NK-92 (cell line): ENCODE measurements at regions not wholly inside any gene's neighbourhood (a gene's known extent, or its start where the extent isn't known, plus 50 kb on each side); places are given as distances from the start of the nearest gene placed in this dataset.

Experiments
- DNase-seq: peaks from one replicate; lab custom pipeline; 2025; ENCODE audit not compliant: unreplicated experiment; lab: John Stamatoyannopoulos, UW

DNA sequence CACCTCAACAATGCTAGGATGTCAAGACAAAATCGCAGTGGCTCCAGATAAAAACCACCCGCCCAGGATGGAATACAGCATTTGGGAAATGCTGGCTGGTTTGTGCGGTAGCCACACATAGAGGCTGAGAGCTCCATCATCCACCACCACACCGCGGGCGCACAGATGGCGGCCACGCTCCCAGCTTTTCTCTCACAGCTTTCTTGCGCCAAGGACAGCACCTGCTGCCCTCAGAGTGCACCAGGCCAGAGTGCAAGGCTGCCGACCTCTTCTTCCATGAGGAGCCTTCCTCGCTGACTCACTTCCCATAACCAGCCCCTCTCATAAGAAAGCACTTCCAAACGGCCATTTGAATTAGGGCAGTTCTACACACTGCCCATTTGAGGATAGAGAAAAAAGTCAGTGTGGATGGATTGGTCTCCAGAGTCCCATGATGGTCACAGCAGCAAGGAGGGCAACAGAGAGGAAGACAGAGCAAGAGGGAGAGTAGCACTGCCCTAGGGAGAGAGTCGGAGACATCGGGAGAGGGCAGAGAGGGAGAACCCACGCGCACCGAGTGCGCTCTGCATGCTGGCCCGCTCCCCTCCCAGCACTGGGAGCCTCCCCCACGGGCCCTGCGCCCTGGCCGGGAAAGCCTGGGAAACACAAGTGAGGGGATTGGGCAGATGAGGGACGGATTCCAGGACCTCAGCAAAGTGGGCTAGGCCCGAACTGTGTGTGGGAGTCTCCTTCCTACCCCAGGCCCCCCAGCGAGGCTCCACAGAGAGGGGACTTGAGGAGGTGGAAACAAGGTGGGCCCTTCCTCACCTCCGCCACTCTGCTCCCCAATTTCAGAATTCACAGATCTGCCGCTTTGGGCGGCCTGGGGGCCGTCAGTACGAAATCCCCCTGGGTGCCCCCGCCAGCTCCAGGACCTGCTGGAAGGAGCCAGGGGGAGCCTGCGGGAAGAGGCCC is 156.9 kb downstream of the USP12 start:
- DNase-seq: no peak

DNA sequence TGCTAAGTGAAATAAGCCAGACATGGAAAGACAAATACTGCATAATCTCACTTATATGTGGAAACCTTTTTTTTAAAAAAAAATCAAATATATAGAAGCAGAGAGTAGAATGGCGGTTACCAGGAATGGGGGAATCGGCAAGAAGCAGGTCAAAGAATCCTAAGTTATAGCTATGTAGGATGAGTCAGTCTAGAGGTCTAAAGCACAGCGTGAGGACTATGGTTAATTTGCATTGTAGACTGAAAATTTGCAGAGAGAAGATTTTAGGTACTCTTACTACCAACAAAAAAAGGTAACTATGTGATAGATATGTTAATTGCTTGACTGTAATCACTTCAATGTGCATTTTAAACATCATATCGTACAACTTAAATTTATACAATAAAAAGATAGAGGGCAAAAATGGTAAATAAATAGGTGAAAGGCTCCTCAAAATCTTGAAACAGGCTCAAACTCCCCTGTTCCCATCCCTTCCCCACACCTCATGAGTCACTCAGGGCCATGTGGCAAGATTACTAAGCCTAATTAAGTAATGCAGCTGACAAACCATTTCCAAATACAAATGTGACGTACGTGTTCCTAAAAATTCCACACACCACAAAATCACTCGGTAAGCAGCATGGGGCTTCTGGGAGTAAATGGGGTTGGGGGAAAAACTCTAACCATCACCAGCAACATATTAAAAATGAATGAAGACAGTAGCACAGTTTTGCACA is 159.0 kb downstream of the USP12 start:
- no peak for DNase-seq

DNA sequence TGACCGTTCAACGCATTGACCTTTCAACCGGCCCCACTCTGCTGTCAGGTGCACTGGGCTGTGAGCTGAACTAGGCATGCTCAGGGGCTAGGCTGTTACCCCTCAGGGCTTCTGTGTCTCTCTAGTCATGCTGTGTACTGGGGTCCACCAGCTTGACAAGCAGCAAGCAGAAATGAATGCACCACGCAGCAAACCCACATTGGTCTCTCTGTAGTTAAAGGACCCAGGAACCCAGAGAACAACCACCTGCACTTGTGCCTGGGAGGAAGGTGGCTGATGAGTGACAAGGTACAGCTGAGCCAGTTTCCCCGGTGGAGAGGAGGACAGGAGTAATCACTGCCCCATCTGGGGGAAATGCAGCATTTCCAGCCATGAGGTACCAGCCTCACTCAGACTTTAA is 159.9 kb downstream of the USP12 start:
- no peak for DNase-seq

DNA sequence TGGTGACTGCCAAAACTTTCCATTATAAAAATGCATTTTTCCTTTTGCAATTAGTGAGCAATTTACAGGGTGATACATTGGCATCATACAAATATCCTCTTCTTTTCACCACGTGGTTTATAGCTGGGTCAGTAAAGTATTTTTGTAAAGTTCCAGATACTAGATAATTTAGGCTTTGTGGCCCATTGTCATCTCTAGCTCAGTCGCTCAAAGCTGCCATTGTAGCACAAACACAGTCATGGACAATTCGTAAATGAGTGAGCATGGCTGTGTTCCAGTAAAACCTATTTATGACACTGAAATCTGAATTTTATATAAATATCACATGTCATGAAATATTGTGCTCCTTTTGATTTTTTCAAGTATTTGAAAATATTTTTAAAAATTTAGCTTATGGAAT is 162.9 kb downstream of the USP12 start:
- DNase-seq: no peak

DNA sequence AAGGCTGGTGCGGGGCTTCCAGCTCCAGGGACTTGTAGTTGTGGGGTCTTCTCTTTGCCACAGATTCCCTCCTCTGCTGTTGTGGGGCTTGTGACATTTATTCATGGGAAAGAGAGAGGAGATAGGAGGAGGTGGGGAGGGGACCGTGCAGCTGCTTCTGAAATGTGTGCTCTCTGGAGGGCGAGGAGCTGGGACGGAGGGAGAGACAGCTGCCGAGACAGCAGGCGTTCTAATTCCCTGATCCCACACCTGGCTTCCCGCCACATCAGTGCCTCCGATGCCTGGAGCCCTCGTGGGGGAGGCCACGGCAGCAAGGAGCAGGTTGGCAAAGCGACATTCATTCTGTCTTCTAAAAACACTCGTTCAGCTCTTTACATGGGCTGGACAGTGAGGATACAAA is 164.4 kb downstream of the USP12 start:
- DNase-seq: no peak

DNA sequence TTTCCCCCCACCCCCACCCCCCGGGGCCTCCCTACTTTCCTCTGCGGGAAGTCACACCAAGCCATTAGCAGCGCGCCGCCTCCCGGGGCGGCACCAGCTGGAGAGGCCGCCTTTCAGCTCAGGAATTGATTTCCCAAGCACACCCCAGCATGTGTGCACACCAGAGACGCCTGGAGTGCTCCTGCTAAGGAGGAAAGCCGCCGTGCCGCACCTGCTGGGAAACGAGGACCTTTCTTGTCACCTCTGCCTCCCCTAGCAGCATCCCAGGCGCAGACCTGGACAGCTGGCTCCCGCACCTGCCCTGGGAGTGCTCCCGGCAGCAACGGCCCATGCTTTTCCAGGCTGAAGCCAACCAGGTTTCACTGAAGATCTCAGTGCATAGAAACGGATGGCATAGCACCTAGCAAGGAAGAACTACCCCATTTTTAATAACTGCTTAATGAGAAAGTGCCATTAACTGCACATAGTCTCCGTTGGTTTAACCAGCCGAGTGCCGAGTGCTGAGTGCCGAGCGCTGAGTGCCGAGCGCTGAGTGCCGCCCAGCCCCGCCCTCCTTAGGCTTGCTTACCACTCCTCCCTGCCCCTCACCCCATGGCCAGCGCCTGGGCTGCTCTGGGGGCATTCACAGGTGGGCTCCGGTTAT is 165.0 kb downstream of the USP12 start:
- no peak for DNase-seq

DNA sequence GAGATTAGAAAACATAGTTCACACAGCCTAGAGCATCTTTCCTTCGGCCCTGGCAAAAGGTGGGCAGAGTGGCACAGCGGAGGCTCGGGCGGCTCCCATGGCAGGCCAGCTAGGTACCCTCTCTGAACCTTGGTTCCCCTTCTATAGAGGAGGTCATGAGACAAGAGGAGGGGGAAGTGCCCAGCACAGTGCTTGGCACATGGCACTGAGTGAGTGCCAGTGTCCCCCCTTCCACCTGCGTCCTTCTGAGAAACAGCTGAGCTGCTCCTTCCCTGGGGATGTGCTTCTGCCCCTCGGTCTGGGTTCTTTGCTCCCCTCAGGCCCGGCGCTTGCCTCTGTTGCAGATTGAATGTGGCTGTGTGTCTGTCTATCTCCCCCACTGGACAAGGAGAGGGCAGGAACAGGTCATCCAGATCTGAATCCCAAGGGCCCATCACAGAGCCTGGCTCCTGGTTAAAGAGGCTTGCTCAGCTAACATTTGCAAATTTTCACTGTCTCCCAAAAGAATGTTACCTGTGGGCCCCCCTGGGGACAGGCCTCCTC is 165.6 kb downstream of the USP12 start:
- DNase-seq: no peak

DNA sequence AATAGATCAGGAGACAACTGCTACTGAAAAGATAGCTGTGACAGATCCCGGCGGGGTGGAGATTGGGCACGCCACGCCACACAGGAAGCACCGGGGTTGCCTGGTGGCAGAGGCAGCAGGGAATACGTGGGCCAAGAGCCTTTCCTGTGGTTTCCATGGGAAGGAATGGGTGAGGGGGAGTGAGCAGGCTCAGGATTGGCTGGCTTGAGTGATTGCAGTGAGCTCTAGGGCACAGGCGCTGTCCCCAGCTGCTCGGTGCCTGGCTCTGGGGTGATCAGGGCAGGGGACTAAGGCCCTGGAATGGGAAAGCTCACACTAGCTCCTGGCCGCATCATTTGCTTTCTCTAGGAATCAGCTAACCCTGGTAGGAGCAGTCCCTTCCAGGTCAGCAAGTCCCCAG is 166.1 kb downstream of the USP12 start:
- DNase-seq: no peak

DNA sequence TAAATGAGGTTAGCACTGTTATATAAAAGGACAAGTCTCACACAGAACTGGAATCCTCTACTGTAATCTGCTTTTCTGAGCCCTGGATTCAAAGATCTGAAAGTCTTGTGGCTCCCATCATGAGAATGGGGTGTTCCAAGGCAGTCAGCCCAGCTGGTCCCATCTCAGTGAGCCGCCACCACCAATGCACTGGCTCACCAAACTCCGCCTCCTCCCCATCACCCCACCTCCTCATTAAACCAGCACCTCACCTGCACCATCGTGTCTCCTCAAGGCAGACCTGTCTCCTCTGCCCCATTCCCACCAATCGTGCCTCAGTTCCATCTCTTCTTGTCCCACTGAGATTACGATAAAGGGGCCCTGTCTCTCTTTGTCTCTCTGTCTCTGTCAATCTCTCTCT is 166.7 kb downstream of the USP12 start:
- no peak for DNase-seq

DNA sequence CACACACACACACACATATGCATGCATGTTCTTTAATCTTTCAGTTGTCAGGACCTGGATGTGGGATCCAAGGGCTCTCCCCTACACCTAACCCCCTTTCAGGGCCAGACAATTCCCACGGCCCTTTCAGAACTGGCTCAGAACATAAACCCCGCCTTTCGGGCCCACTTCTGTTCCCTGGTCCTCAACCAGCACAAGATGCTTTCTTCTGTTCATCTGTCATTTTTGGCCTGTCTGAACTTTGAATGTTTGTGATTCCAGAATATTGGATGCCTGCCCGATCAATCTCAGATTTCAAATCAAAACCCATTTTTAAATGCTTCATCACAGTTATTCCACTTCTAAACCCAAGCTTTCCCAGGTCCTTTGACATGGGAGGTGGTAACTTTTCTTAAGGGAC is 167.3 kb downstream of the USP12 start:
- no peak for DNase-seq

DNA sequence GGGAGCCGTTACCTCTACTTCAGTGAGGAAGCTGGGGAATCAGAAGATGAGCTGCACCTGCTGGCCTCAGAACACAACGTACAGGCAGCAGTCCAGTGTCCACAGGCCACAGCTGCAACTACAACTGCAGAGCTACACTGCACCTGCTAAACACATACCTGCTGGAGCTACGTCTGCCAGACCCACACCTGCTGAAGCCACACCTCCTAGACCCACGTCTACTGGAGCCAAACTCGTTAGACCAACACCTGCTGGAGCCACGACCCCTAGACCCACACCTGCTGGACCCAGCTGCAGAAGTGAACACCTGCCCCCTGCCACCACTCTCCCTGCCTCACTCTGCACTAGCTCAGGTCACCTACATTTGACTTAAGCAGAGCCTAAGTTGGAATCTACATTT is 169.9 kb downstream of the USP12 start:
- DNase-seq: no peak

DNA sequence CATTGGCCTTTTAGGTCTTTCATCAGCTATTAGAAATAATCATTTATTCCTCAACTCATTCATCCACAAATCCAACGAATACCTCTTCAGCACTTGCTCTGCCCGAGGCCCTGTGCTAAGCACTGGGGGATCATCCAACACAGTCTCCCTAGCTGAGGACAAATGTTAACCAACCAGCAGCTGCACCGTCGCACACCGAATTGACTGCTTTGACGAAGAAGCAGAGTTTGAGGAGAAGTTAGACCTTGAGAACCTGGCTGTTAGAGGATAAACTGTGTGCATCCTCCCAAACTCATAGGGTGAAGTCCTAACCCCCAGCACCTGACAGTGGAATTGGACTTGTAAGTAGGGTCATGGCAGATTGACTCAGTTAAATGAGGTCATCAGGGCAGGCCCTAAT is 170.9 kb downstream of the USP12 start:
- no peak for DNase-seq

DNA sequence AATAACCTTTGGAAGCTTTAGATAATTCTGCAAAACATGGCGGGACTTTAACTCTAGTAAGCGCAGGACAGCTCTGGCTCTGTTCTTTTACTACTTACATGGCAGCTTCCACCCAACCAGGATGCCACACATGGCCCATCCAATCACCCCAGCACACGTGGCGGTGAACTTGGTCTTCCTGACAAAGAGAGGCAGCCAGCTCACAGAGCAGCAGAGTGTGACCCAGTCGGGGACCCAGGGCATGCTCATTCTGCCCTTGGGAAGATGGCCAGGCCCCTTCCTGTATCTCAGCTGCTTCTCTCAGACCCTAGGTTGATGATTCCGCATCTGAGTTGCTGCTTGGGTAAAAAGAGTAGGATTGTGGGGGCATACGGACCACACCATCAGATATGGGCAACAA is 172.1 kb downstream of the USP12 start:
- DNase-seq: no peak

DNA sequence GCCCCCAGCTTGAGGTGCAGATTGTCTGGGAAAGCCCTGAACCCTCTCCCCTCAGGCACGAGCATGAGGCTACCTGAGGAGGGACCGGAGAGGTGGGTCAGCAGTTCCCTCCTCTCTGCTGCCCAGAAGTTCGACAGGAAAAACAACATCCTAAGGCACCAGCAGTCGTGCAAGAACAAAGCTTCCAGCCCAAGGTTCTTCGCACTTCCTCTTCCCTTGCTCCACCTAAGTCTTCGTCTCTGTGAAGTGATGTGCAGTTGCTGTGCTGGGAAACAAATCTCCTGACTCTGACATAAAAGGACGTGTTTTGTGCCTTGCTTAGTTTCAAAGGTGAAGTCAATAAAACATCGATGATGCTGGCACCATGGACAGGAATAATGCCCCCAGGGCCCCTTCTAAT is 173.3 kb downstream of the USP12 start:
- no peak for DNase-seq

DNA sequence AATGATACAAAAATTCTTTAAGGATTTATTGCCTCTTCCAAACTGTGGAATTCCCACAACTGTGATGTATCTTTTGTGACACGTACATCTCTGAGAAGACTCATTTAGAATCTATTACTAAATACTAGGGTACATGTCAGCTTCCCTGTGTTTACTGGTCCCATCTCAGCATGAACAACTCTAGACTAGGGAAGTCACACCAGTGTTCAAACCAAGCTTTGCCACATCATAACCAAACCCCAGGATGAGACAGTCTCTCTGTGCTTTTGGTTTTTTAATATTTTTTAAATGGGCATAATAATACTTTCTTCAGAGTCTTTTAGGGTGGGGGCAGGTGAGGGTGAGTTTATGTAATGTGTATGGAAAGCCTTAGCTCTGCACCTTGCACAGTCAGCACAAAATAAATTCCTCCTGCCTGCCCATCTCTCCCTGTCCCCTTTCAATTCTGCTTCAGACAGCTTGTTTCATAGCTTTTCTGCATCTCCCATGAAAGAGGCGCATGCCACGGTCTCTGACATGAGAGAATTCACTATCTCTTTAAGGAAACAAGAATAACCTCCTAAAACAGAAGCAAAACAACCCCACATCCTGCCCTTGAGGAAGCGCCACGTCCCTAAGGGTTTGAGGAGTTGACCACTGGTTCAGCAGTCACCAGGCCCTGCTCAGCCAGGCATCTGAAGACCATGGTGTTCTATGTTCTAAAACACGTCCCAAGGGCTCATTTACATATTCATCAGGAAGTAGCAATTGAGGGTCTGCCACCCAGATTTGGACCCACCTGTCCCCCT is 174.5 kb downstream of the USP12 start:
- no peak for DNase-seq

DNA sequence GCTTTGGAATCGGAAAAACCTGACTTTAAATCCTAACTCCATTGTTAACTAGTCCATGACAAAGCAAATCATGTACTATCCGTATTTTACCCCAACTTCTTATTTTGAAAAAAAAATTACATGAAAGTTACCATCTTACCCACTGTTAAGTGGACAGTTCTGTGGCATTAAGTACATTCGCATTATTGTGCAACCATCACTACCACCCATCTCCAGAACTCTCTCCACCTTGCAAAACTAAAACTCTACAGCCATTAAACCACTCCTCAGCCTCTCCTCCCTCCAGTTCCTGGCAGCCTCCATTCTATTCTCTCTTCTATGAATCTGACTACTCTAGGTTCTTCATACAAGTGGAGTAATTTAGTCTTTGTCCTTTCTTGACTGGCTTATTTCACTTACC is 176.5 kb downstream of the USP12 start:
- DNase-seq: no peak

DNA sequence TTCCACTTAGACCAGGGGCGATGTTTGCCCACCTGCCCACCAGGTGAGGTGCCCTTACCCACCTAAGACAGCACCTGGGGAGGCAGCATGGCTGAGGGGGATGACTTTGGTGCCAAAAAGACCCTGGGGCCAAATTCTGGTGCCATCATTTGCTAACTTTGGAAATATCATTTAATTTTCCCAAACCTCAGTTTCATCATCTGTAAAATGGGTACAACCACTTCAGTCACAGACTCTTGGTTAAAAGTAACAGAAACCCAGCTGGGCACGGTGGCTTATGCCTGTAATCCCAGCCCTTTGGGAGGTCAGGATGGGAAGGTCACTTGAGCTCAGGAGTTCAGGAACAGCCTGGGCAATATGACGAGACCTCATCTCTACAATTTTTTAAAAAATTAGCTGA is 177.8 kb downstream of the USP12 start:
- no peak for DNase-seq

DNA sequence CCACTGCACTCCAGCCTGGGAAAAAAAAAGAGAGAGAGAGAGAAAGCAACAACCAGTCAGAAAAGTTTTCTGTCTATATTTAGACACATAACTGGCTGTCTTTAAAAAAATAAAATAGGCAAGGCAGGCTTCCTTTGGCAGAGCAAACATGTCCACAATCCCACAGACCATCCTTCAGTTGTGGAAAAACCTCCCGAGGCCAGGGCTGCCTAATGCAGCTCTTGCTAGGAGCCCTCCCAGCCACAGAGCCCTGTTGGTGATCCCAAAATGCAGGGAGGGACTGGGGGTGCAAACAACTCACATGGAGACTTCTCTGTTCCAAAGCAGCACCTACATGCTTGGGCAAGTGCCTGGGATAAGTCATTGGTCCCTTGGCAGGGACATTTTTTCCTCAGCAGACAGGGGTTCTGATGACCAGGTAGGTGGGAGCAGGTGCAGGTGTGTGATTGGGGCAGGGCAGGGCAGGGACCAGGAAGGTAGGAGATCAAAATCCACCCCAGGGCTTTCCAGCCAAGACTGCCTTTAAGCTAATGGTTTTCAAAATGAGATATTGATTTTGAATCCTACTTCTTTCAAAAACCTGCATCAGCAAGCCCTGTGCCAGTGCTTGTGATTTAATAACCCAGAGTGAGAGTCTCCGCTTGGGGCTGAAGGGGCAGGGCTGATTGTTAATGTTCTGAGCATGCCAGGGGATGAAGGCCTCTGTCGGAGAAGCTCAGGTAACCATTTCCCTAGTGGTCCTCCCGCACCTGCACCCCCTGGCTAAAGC is 178.5 kb downstream of the USP12 start:
- DNase-seq: no peak

DNA sequence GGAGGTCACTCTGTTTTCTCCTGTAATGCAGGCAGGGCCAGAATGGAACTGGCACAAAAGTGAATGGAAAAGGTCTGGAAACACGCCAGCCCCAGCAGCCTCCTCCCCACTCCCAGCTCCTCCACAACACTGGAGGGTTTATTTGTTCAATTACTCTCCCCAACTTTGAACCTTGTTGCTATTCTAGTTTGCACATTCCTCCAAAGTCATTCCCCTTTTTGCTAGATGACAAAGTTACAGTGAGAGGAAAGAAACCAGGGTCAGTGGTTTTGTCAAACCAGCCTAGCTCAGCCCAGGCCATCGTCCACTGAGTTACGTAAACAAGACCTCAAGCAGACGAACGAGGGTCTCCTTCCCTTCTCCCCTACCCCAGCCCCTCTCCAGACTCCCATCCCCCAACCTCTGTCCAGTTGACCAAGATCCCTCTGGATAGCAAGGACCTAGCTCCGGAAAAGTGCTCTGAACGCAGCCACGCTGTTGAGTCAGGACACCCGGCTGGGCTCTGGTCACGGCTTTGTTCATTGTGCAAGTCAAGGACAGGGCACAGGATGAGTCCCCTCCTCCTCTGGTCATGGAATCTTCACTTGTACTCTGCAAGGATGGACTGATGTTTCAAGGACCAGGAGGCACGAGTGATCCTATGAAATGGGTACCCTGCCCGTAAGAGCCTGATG is 180.0 kb downstream of the USP12 start:
- no peak for DNase-seq
